ENCODE measurements at regions not wholly inside any gene's neighbourhood (a gene's known extent, or its start where the extent isn't known, plus 50 kb on each side); places are given as distances from the start of the nearest gene placed in this dataset.
A peak's percentile ranks its signal among the peaks of the same experiment; 100 is the strongest.
"Not testable (repeated sequence)": the region's sequence is repeated elsewhere in the genome, so short reads cannot be mapped to it uniquely, and the experiment has no call there.

- no peak for DNase-seq (ENCODE audit: low spot score)
These were observed 611.6 kb upstream of the VRK2 start for GRCh38 chr2:57434972-57435371.

- no peak for DNase-seq (ENCODE audit: low spot score)
These were observed 609.5 kb upstream of the VRK2 start for GRCh38 chr2:57437077-57437476.

GRCh38 chr2:57440437-57440836 lies 606.2 kb upstream of the VRK2 start:
- DNase-seq (ENCODE audit: low spot score): no peak

- DNase-seq (ENCODE audit: low spot score): no peak
These were observed 603.5 kb upstream of the VRK2 start for GRCh38 chr2:57443086-57443485.

GRCh38 chr2:57443973-57444521 lies 602.6 kb upstream of the VRK2 start:
- DNase-seq (ENCODE audit: low spot score): no peak

- no peak for DNase-seq (ENCODE audit: low spot score)
These were observed 601.7 kb upstream of the VRK2 start for GRCh38 chr2:57444752-57445430.

GRCh38 chr2:57448816-57449215 lies 597.8 kb upstream of the VRK2 start:
- no peak for DNase-seq (ENCODE audit: low spot score)

GRCh38 chr2:57450170-57450569 lies 596.4 kb upstream of the VRK2 start:
- no peak for DNase-seq (ENCODE audit: low spot score)

GRCh38 chr2:57452634-57453033 lies 594.0 kb upstream of the VRK2 start:
- no peak for DNase-seq (ENCODE audit: low spot score)

GRCh38 chr2:57453945-57454344 lies 592.7 kb upstream of the VRK2 start:
- peak; percentile 12 for DNase-seq (ENCODE audit: low spot score)

GRCh38 chr2:57460396-57461276 lies 586.0 kb upstream of the VRK2 start:
- no peak for DNase-seq (ENCODE audit: low spot score)

- no peak for DNase-seq (ENCODE audit: low spot score)
These were observed 585.0 kb upstream of the VRK2 start for GRCh38 chr2:57461624-57462023.

GRCh38 chr2:57465067-57465466 lies 581.5 kb upstream of the VRK2 start:
- no peak for DNase-seq (ENCODE audit: low spot score)

- DNase-seq (ENCODE audit: low spot score): no peak
These were observed 580.6 kb upstream of the VRK2 start for GRCh38 chr2:57465967-57466366.

- no peak for DNase-seq (ENCODE audit: low spot score)
These were observed 571.2 kb upstream of the VRK2 start for GRCh38 chr2:57475391-57475790.

- DNase-seq (ENCODE audit: low spot score): no peak
These were observed 566.6 kb upstream of the VRK2 start for GRCh38 chr2:57479981-57480380.

- no peak for DNase-seq (ENCODE audit: low spot score)
These were observed 558.5 kb upstream of the VRK2 start for GRCh38 chr2:57488061-57488460.

- DNase-seq (ENCODE audit: low spot score): no peak
These were observed 555.9 kb upstream of the VRK2 start for GRCh38 chr2:57490741-57491140.

GRCh38 chr2:57491213-57491612 lies 555.4 kb upstream of the VRK2 start:
- no peak for DNase-seq (ENCODE audit: low spot score)

- DNase-seq (ENCODE audit: low spot score): not testable (repeated sequence)
These were observed 552.6 kb upstream of the VRK2 start for GRCh38 chr2:57493966-57494365.

- DNase-seq (ENCODE audit: low spot score): peak; percentile 59
These were observed 549.0 kb upstream of the VRK2 start for GRCh38 chr2:57497489-57498096.

GRCh38 chr2:57504787-57505186 lies 541.8 kb upstream of the VRK2 start:
- DNase-seq (ENCODE audit: low spot score): no peak

GRCh38 chr2:57509189-57509588 lies 537.4 kb upstream of the VRK2 start:
- no peak for DNase-seq (ENCODE audit: low spot score)

All from iPS-NIHi11 (cell line).